HCT116 (cell line): ENCODE measurements at regions not wholly inside any gene's neighbourhood (a gene's known extent, or its start where the extent isn't known, plus 50 kb on each side); places are given as distances from the start of the nearest gene placed in this dataset.

Source experiments
- ATAC-seq: fragments of 200-7000 bp; cut with Tn5 transposase; 2 replicates; pipeline ENCODE4 v1.9.1; 2020; ENCODE audit warnings: mild to moderate bottlenecking, moderate library complexity
- BruUV-seq: library from RNA; stranded (reverse); fragments of 400-500 nt; replicated peaks from 2 replicates; lab custom pipeline; 2021; lab: Mats Ljungman, UMichigan
- CTCF ChIA-PET: fragments of 300-600 bp; sonication (Branson Sonifier 250); formaldehyde crosslinking; loops from one replicate; lab custom pipeline; 2021; ENCODE audit warnings: antibody characterized with exemption; lab: Charles Lee
- POLR2A ChIA-PET: fragments of 300-600, 350-600 bp; sonication (Branson Sonifier 250); formaldehyde crosslinking; loops from one replicate; lab custom pipeline; 2021; ENCODE audit warnings: antibody characterized with exemption; lab: Charles Lee
- RAD21 ChIA-PET, 2 experiments: fragments of 300-600 bp; sonication (Branson Sonifier 250); formaldehyde crosslinking; loops; one replicate each; lab custom pipeline; 2023; ENCODE audit warnings: low total read pairs in 2 of 2; ENCODE audit not compliant: uncharacterized antibody in 2 of 2, unreplicated experiment in 2 of 2, low non-redundant PET in 1 of 2; lab: Charles Lee
- DNase-seq: peaks from one replicate; pipeline ENCODE4 v3.0.0-alpha.2; 2010; ENCODE audit warnings: low read depth, low spot score
- H2AFZ ChIP-seq: fragments of 200-600 bp; shearing (Covaris generic), sonication (generic); 2 replicates; pipeline ENCODE4 v1.6.1; 2017; ENCODE audit warnings: low read depth, mixed run types, mixed read lengths, antibody characterized with exemption, low read length; ENCODE audit not compliant: poor library complexity, severe bottlenecking
- H3K27ac ChIP-seq: 2 replicates; pipeline ENCODE4 v1.5.1; 2012; ENCODE audit warnings: low read depth, low read length
- H3K27me3 ChIP-seq: fragments of 200-600 bp; sonication (generic); 2 replicates; pipeline ENCODE4 v1.6.1; 2016; ENCODE audit warnings: mixed run types, low read length, mixed read lengths; ENCODE audit not compliant: insufficient read depth
- H3K36me3 ChIP-seq, 2 experiments: fragments of 200-500 bp in 1 of 2; fragments of 200-600 bp in 1 of 2; sonication (Bioruptor generic) in 1 of 2; sonication (generic) in 1 of 2; 2 replicates each; pipeline versions ENCODE4 v1.5.1 to v1.6.1; 2014 to 2016; ENCODE audit warnings: low read length in 2 of 2, inconsistent platforms in 1 of 2, mixed read lengths in 1 of 2, mixed run types in 1 of 2; ENCODE audit not compliant: insufficient read depth in 2 of 2, control insufficient read depth in 1 of 2
- H3K4me1 ChIP-seq, 2 experiments: fragments of 200-600 bp in 1 of 2; sonication (generic) in 1 of 2; 2 replicates each; pipeline versions ENCODE4 v1.5.1 to v1.6.1; 2012 to 2017; ENCODE audit warnings: low read length in 2 of 2, inconsistent platforms in 1 of 2, mild to moderate bottlenecking in 1 of 2, mixed read lengths in 1 of 2, mixed run types in 1 of 2, moderate library complexity in 1 of 2; ENCODE audit not compliant: insufficient read depth in 2 of 2, control insufficient read depth in 1 of 2
- H3K4me2 ChIP-seq: fragments of 200-600 bp; sonication (generic); 2 replicates; pipeline ENCODE4 v1.6.1; 2017; ENCODE audit warnings: mixed run types, low read length, mixed read lengths
- H3K4me3 ChIP-seq, 2 experiments: fragments of 200-600 bp in 1 of 2; sonication (generic) in 1 of 2; replicated peaks in 1 of 2; 2 replicates each; pipeline ENCODE4 v1.5.1; 2011 to 2016; ENCODE audit warnings: low read length in 2 of 2, control low read depth in 1 of 2, low read depth in 1 of 2, mild to moderate bottlenecking in 1 of 2, mixed read lengths in 1 of 2, mixed run types in 1 of 2
- H3K79me2 ChIP-seq: fragments of 200-600 bp; sonication (generic); 2 replicates; pipeline ENCODE4 v1.6.1; 2017; ENCODE audit warnings: mild to moderate bottlenecking, mixed run types, low read length, moderate library complexity, mixed read lengths; ENCODE audit not compliant: insufficient read depth
- H3K9ac ChIP-seq: fragments of 200-600 bp; sonication (generic); 2 replicates; pipeline ENCODE4 v1.6.1; 2016; ENCODE audit warnings: low read length, mixed read lengths
- H3K9me2 ChIP-seq: fragments of 200-600 bp; sonication (generic), shearing (Covaris generic); 2 replicates; pipeline ENCODE4 v1.6.1; 2017; ENCODE audit warnings: mixed run types, mild to moderate bottlenecking, moderate library complexity; ENCODE audit not compliant: insufficient read depth
- H3K9me3 ChIP-seq, 2 experiments: fragments of 200-500 bp in 1 of 2; fragments of 200-600 bp in 1 of 2; sonication (Bioruptor generic) in 1 of 2; sonication (generic) in 1 of 2; 2 replicates each; pipeline ENCODE4 v1.6.1; 2014 to 2017; ENCODE audit warnings: low read length in 2 of 2, mixed read lengths in 2 of 2, inconsistent platforms in 1 of 2, low read depth in 1 of 2, mild to moderate bottlenecking in 1 of 2, mixed run types in 1 of 2, moderate library complexity in 1 of 2; ENCODE audit not compliant: control insufficient read depth in 1 of 2, insufficient read depth in 1 of 2
- H4K20me1 ChIP-seq: fragments of 200-600 bp; sonication (generic), shearing (Covaris generic); 2 replicates; pipeline ENCODE4 v1.6.1; 2017; ENCODE audit warnings: mixed run types, mild to moderate bottlenecking, moderate library complexity; ENCODE audit not compliant: insufficient read depth
- ATF3 ChIP-seq: IDR thresholded peaks from 2 replicates; pipeline ENCODE4 v1.6.1; 2012
- CBX3 ChIP-seq: IDR thresholded peaks from 2 replicates; pipeline ENCODE4 v1.6.1; 2012; ENCODE audit warnings: low read depth
- CTCF ChIP-seq, 3 experiments: fragments of 200-600 bp in 1 of 3; sonication (generic) in 1 of 3; IDR thresholded peaks in 2 of 3; conservative IDR thresholded peaks in 1 of 3; 2 replicates each; pipeline ENCODE4 v1.5.1; 2012 to 2017; ENCODE audit warnings: low read depth in 2 of 3, low read length in 2 of 3, antibody characterized with exemption in 1 of 3, borderline replicate concordance in 1 of 3, control low read depth in 1 of 3, mild to moderate bottlenecking in 1 of 3, mixed read lengths in 1 of 3, mixed run types in 1 of 3, moderate library complexity in 1 of 3; ENCODE audit not compliant: insufficient read depth in 1 of 3
- EGR1 ChIP-seq: IDR thresholded peaks from 2 replicates; pipeline ENCODE4 v1.6.1; 2012; ENCODE audit warnings: low read depth
- ELF1 ChIP-seq: IDR thresholded peaks from 2 replicates; pipeline ENCODE4 v1.6.1; 2012; ENCODE audit warnings: low read depth, borderline replicate concordance
- EZH2 ChIP-seq: fragments of 200-600 bp; sonication (generic); IDR thresholded peaks from 2 replicates; pipeline ENCODE4 v1.6.1; 2017; ENCODE audit warnings: antibody characterized with exemption, mixed run types
- JUND ChIP-seq: IDR thresholded peaks from 2 replicates; pipeline ENCODE4 v1.6.1; 2012
- POLR2A ChIP-seq: IDR thresholded peaks from 2 replicates; pipeline ENCODE4 v1.7.0; 2011; ENCODE audit warnings: borderline replicate concordance; ENCODE audit not compliant: insufficient read depth, insufficient read length; ENCODE audit errors: extremely low read depth
- RAD21 ChIP-seq: IDR thresholded peaks from 2 replicates; pipeline ENCODE4 v1.6.1; 2012; ENCODE audit warnings: low read depth, mild to moderate bottlenecking
- SIN3A ChIP-seq: IDR thresholded peaks from 2 replicates; pipeline ENCODE4 v1.6.1; 2012; ENCODE audit warnings: low read depth
- SRF ChIP-seq: IDR thresholded peaks from 2 replicates; pipeline ENCODE4 v1.6.1; 2012; ENCODE audit warnings: low read depth
- intact Hi-C: fragments of 100-400 bp; cut with micrococcal nuclease; formaldehyde crosslinking; loops from 2 replicates; pipeline ENCODE4 v1.10.0; 2022

- ChIA-PET RAD21 (no interaction called here), CTCF (no interaction called here), POLR2A (no interaction called here)
- H3K36me3 ChIP-seq: no peaks in the 10 kb centered on the region
- no peak overlapping the region for H3K9ac ChIP-seq
- no peaks in the 10 kb centered on the region for H3K79me2 ChIP-seq
- H3K27me3 ChIP-seq: no peaks in the 10 kb centered on the region
- no peak overlapping the region for H3K4me3 ChIP-seq
- H3K9me2 ChIP-seq: no peaks in the 10 kb centered on the region
- no peak overlapping the region for H3K27ac ChIP-seq
- no peaks in the 10 kb centered on the region for H3K9me3 ChIP-seq
- peaks cover 0 to 10% of the 10 kb centered on the region in 2 experiments; a peak in 1 of 4 replicates for H3K4me1 ChIP-seq
- no peak overlapping the region for H2AFZ ChIP-seq
- no TSS peak for BruUV-seq
- DNase-seq: no peak
- intact Hi-C loops: no loop called here
- no peak for TF ChIP-seq SIN3A
- TF ChIP-seq CBX3: no peak
- no peak for TF ChIP-seq EZH2
- TF ChIP-seq RAD21: no peak
- TF ChIP-seq CTCF (IDR thresholded peaks at IDR 0.05 in 2 of 3, conservative IDR thresholded peaks at IDR 0.05 in 1 of 3; ENCODE audit: borderline replicate concordance in 1 of 3, insufficient read depth in 1 of 3, low read depth in 2 of 3, low read length in 2 of 3): no peak
- TF ChIP-seq EGR1: no peak
- TF ChIP-seq POLR2A: no peak
- TF ChIP-seq ATF3: no peak
- TF ChIP-seq, all 23 proteins: peak for 0
- no peak for ATAC-seq
- Histone ChIP-seq H4K20me1 (no peaks in the 10 kb centered on the region), H3K4me2 (no peak overlapping the region)
These were observed 206.5 kb upstream of the MAMLD1 start for GRCh38 chrX:150156615-150157014.

- peaks cover 4 to 16% of the 10 kb centered on the region in 2 experiments; a peak in 3 of 4 replicates for H3K4me1 ChIP-seq
- no peak overlapping the region for H2AFZ ChIP-seq
- H3K4me3 ChIP-seq: no peak overlapping the region
- BruUV-seq: no TSS peak
- ChIA-PET CTCF (no interaction called here), RAD21 (no interaction called here), POLR2A (no interaction called here)
- no peaks in the 10 kb centered on the region for H3K36me3 ChIP-seq
- H3K9ac ChIP-seq: no peak overlapping the region
- TF ChIP-seq JUND: no peak
- TF ChIP-seq SRF: no peak
- no peak for TF ChIP-seq ELF1
- no peaks in the 10 kb centered on the region for H4K20me1 ChIP-seq
- no peak overlapping the region for H3K4me2 ChIP-seq
- H3K27me3 ChIP-seq: no peaks in the 10 kb centered on the region
- H3K9me3 ChIP-seq: no peaks in the 10 kb centered on the region
- intact Hi-C loops: no loop called here
- no peaks in the 10 kb centered on the region for H3K9me2 ChIP-seq
- no peak for ATAC-seq
- H3K27ac ChIP-seq: no peak overlapping the region
- H3K79me2 ChIP-seq: no peaks in the 10 kb centered on the region
- no peak for DNase-seq
These were observed 205.8 kb upstream of the MAMLD1 start for GRCh38 chrX:150157291-150157690.
